ENCODE measurements at regions not wholly inside any gene's neighbourhood (a gene's known extent, or its start where the extent isn't known, plus 50 kb on each side); places are given as distances from the start of the nearest gene placed in this dataset.
"Not testable (repeated sequence)": the region's sequence is repeated elsewhere in the genome, so short reads cannot be mapped to it uniquely, and the experiment has no call there.

DNA sequence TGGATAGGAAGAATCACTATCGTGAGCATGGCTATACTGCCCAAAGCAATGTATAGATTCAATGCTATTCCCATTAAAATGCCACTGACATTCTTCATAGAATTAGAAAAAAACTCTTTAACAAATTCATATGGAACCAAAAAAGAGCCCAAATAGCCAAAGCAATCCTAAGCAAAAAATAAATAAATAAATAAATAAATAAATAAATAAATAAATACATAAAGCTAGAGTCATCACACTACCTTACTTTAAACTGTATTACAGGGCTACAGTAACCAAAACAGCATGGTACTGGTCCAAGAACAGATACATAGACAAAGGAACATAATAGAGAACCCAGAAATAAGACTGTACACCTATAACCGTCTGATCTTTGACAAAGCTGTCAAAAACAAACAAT, 180.4 kb upstream of the CDKN2B start:
- Histone ChIP-seq H3K4me3 (no peak overlapping the region), H3K27ac (no peak overlapping the region), H3K9me3 (no peaks in the 10 kb centered on the region), H3K36me3 (no peaks in the 10 kb centered on the region), H3K27me3 (peaks cover 3% of the 10 kb centered on the region), H3K4me1 (no peaks in the 10 kb centered on the region)
- WGBS = 79% methylated on average over 2 of the region's 2 CpGs
- TF ChIP-seq POLR2AphosphoS5 (IDR thresholded peaks at IDR 0.05) = no peak
- TF ChIP-seq, protein P1, sequence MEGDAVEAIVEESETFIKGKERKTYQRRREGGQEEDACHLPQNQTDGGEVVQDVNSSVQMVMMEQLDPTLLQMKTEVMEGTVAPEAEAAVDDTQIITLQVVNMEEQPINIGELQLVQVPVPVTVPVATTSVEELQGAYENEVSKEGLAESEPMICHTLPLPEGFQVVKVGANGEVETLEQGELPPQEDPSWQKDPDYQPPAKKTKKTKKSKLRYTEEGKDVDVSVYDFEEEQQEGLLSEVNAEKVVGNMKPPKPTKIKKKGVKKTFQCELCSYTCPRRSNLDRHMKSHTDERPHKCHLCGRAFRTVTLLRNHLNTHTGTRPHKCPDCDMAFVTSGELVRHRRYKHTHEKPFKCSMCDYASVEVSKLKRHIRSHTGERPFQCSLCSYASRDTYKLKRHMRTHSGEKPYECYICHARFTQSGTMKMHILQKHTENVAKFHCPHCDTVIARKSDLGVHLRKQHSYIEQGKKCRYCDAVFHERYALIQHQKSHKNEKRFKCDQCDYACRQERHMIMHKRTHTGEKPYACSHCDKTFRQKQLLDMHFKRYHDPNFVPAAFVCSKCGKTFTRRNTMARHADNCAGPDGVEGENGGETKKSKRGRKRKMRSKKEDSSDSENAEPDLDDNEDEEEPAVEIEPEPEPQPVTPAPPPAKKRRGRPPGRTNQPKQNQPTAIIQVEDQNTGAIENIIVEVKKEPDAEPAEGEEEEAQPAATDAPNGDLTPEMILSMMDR (IDR thresholded peaks at IDR 0.05) = no peak
- no peak for TF ChIP-seq EP300 (IDR thresholded peaks at IDR 0.05)
- TF ChIP-seq POLR2A (IDR thresholded peaks at IDR 0.05) = no peak
- no peak for DNase-seq (ENCODE audit: low spot score in 2 of 2)

DNA sequence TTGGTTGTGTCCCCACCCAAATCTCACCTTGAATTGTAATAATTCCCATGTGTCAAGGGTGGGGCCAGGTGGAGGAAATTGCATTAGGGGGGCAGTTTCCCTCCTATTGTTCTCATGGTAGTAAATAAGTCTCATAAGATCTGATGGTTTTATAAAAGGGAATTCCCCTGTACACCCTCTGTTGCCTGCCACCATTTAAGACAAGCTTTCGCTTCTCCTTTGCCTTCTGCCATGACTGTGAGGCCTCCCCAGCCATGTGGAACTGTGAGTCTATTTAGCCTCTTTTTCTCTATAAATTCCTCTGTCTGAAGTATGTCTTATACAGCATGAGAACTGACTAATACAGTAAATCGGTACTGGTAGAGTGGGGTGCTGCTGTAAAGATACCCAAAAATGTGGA, 187.9 kb upstream of the CDKN2B start:
- H3K4me3 ChIP-seq; H3K4me1 ChIP-seq; DNase-seq (ENCODE audit: low spot score in 2 of 2); H3K9me3 ChIP-seq; H3K36me3 ChIP-seq; H3K27ac ChIP-seq; H3K27me3 ChIP-seq: not testable (repeated sequence)
- 97% methylated on average over 2 of the region's 2 CpGs for WGBS

DNA sequence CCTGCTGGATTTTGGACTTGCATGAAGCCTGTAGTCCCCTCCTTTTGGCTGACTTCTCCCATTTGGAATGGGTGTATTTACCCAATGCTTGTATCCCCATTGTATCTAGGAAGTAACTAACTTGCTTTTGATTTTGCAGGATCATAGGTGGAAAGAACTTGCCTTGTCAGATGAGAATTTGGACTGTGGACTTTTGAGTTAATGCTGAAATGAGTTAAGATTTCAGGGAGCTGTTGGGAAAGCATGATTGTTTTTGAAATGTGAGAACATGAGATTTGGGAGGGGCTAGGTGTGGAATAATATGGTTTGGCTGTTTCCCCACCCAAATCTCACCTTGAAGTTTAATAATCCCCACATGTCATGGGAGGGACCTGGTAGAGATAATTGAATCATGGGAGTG, 189.6 kb upstream of the CDKN2B start:
- no peak for DNase-seq (ENCODE audit: low spot score in 2 of 2)
- Histone ChIP-seq H3K4me1 (peaks cover 3% of the 10 kb centered on the region), H3K9me3 (no peaks in the 10 kb centered on the region), H3K27ac (no peak overlapping the region), H3K4me3 (no peak overlapping the region), H3K36me3 (no peaks in the 10 kb centered on the region), H3K27me3 (no peaks in the 10 kb centered on the region)
- TF ChIP-seq POLR2A (IDR thresholded peaks at IDR 0.05) (no peak), EP300 (IDR thresholded peaks at IDR 0.05) (no peak), POLR2AphosphoS5 (IDR thresholded peaks at IDR 0.05) (no peak)
- TF ChIP-seq, protein P1 (IDR thresholded peaks at IDR 0.05) = no peak

- H3K4me1 ChIP-seq = peaks cover 6% of the 10 kb centered on the region
- DNase-seq (ENCODE audit: low spot score in 2 of 2) = no peak
- H3K27me3 ChIP-seq = no peaks in the 10 kb centered on the region
- no peaks in the 10 kb centered on the region for H3K36me3 ChIP-seq
- TF ChIP-seq POLR2AphosphoS5 (IDR thresholded peaks at IDR 0.05) = no peak
- TF ChIP-seq, protein P1 (IDR thresholded peaks at IDR 0.05) = no peak
- TF ChIP-seq EP300 (IDR thresholded peaks at IDR 0.05) = no peak
- no peak for TF ChIP-seq POLR2A (IDR thresholded peaks at IDR 0.05)
- H3K27ac ChIP-seq = no peak overlapping the region
- H3K4me3 ChIP-seq = no peak overlapping the region
- no peaks in the 10 kb centered on the region for H3K9me3 ChIP-seq
- 90% methylated on average over 1 of the region's 1 CpG for WGBS
These were observed 192.2 kb upstream of the CDKN2B start for GRCh38 chr9:22201256-22201655.

- H3K36me3 ChIP-seq = no peaks in the 10 kb centered on the region
- H3K27ac ChIP-seq = no peak overlapping the region
- H3K4me1 ChIP-seq = peaks cover 11% of the 10 kb centered on the region
- no peaks in the 10 kb centered on the region for H3K9me3 ChIP-seq
- no peak for TF ChIP-seq POLR2AphosphoS5 (IDR thresholded peaks at IDR 0.05)
- no peak for TF ChIP-seq POLR2A (IDR thresholded peaks at IDR 0.05)
- H3K27me3 ChIP-seq = no peaks in the 10 kb centered on the region
- WGBS = 33% methylated on average over 8 of the region's 8 CpGs
- no peak overlapping the region for H3K4me3 ChIP-seq
- no peak for DNase-seq (ENCODE audit: low spot score in 2 of 2)
These were observed 194.4 kb upstream of the CDKN2B start for GRCh38 chr9:22203371-22204138.

- 92% methylated on average over 2 of the region's 2 CpGs for WGBS
- Histone ChIP-seq H3K27ac (no peak overlapping the region), H3K4me1 (peaks cover 18% of the 10 kb centered on the region)
These were observed 195.1 kb upstream of the CDKN2B start for GRCh38 chr9:22204240-22204639.

More at GRCh38 chr9:22204240-22204639, 195.1 kb upstream of the CDKN2B start:
- no peaks in the 10 kb centered on the region for H3K27me3 ChIP-seq
- H3K4me3 ChIP-seq = no peak overlapping the region
- DNase-seq (ENCODE audit: low spot score in 2 of 2) = no peak
- no peaks in the 10 kb centered on the region for H3K36me3 ChIP-seq
- TF ChIP-seq POLR2A (IDR thresholded peaks at IDR 0.05) (no peak), POLR2AphosphoS5 (IDR thresholded peaks at IDR 0.05) (no peak), EP300 (IDR thresholded peaks at IDR 0.05) (no peak)
- TF ChIP-seq, protein P1 (IDR thresholded peaks at IDR 0.05) = no peak
- H3K9me3 ChIP-seq = no peaks in the 10 kb centered on the region

Measured in suprapubic skin (tissue), 4 donors.